ENCODE measurements at regions not wholly inside any gene's neighbourhood (a gene's known extent, or its start where the extent isn't known, plus 50 kb on each side); places are given as distances from the start of the nearest gene placed in this dataset.

- DNase-seq (ENCODE audit: low spot score), result no peak
Measured at GRCh38 chr22:48675830-48676145, 1151.9 kb downstream of the BRD1 start.

- no peak for DNase-seq (ENCODE audit: low spot score)
Measured at GRCh38 chr22:48675141-48675829, 1152.4 kb downstream of the BRD1 start.

GRCh38 chr22:48673806-48674500 is 1153.7 kb downstream of the BRD1 start:
- DNase-seq (ENCODE audit: low spot score), result no peak

- DNase-seq (ENCODE audit: low spot score), result no peak
Measured at GRCh38 chr22:48672387-48672786, 1155.3 kb downstream of the BRD1 start.

- no peak for DNase-seq (ENCODE audit: low spot score)
Measured at GRCh38 chr22:48670731-48671130, 1156.9 kb downstream of the BRD1 start.

- DNase-seq (ENCODE audit: low spot score), result no peak
Measured at GRCh38 chr22:48669986-48670716, 1157.5 kb downstream of the BRD1 start.

GRCh38 chr22:48669226-48669625 is 1158.4 kb downstream of the BRD1 start:
- no peak for DNase-seq (ENCODE audit: low spot score)

- DNase-seq (ENCODE audit: low spot score), result no peak
Measured at GRCh38 chr22:48667289-48667688, 1160.4 kb downstream of the BRD1 start.

GRCh38 chr22:48666620-48667019 is 1161.1 kb downstream of the BRD1 start:
- DNase-seq (ENCODE audit: low spot score), result no peak

GRCh38 chr22:48665311-48665995 is 1162.2 kb downstream of the BRD1 start:
- DNase-seq (ENCODE audit: low spot score), result no peak

- DNase-seq (ENCODE audit: low spot score), result no peak
Measured at GRCh38 chr22:48664586-48664985, 1163.1 kb downstream of the BRD1 start.

GRCh38 chr22:48663297-48663696 is 1164.4 kb downstream of the BRD1 start:
- DNase-seq (ENCODE audit: low spot score), result no peak

- no peak for DNase-seq (ENCODE audit: low spot score)
Measured at GRCh38 chr22:48662476-48663135, 1165.1 kb downstream of the BRD1 start.

GRCh38 chr22:48661984-48662383 is 1165.7 kb downstream of the BRD1 start:
- DNase-seq (ENCODE audit: low spot score), result no peak

GRCh38 chr22:48660790-48661740 is 1166.6 kb downstream of the BRD1 start:
- DNase-seq (ENCODE audit: low spot score), result no peak

- DNase-seq (ENCODE audit: low spot score), result no peak
Measured at GRCh38 chr22:48660104-48660789, 1167.4 kb downstream of the BRD1 start.

GRCh38 chr22:48659404-48659996 is 1168.2 kb downstream of the BRD1 start:
- no peak for DNase-seq (ENCODE audit: low spot score)

GRCh38 chr22:48658871-48659270 is 1168.8 kb downstream of the BRD1 start:
- DNase-seq (ENCODE audit: low spot score), result no peak

- no peak for DNase-seq (ENCODE audit: low spot score)
Measured at GRCh38 chr22:48658246-48658645, 1169.4 kb downstream of the BRD1 start.

- no peak for DNase-seq (ENCODE audit: low spot score)
Measured at GRCh38 chr22:48654492-48654891, 1173.2 kb downstream of the BRD1 start.
